GM12873 (cell line): ENCODE measurements at regions not wholly inside any gene's neighbourhood (a gene's known extent, or its start where the extent isn't known, plus 50 kb on each side); places are given as distances from the start of the nearest gene placed in this dataset.

Experiments used
- TF ChIP-seq, protein P1 (sequence below): IDR thresholded peaks from 2 replicates; pipeline ENCODE4 v1.5.1; 2012; ENCODE audit warnings: low read depth, mild to moderate bottlenecking, moderate library complexity, low read length, control low read depth; ENCODE audit not compliant: insufficient read depth; ENCODE audit errors: missing control alignments

- TF ChIP-seq, protein P1, sequence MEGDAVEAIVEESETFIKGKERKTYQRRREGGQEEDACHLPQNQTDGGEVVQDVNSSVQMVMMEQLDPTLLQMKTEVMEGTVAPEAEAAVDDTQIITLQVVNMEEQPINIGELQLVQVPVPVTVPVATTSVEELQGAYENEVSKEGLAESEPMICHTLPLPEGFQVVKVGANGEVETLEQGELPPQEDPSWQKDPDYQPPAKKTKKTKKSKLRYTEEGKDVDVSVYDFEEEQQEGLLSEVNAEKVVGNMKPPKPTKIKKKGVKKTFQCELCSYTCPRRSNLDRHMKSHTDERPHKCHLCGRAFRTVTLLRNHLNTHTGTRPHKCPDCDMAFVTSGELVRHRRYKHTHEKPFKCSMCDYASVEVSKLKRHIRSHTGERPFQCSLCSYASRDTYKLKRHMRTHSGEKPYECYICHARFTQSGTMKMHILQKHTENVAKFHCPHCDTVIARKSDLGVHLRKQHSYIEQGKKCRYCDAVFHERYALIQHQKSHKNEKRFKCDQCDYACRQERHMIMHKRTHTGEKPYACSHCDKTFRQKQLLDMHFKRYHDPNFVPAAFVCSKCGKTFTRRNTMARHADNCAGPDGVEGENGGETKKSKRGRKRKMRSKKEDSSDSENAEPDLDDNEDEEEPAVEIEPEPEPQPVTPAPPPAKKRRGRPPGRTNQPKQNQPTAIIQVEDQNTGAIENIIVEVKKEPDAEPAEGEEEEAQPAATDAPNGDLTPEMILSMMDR = no peak
Observed at GRCh38 chrX:9378980-9379696, 85.7 kb upstream of the TBL1X start.

- TF ChIP-seq, protein P1 = no peak
Observed at GRCh38 chrX:9379697-9380551, 84.9 kb upstream of the TBL1X start.

GRCh38 chrX:9383655-9384054, 81.2 kb upstream of the TBL1X start:
- TF ChIP-seq, protein P1 = no peak

DNA sequence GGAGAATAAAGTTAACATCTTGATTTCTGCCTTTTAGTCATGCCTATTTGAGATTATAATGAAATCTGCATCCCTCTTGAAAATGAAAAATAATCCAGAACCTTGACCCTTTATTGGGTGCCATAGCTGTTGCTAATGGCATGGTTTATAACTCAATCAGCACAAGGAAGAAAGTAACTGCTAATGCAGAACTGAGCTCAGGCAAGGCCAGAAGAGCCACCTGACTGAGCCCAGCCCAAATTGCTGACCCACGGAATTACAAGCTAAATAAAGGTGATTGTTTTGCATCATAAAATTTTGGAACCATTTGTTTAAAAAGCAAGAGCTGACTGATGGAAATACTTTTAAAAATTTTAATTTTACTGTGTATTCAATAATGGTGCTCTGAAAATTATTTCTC, 76.4 kb upstream of the TBL1X start:
- TF ChIP-seq, protein P1 = no peak

- TF ChIP-seq, protein P1 = no peak
Observed at GRCh38 chrX:9390121-9390520, 74.7 kb upstream of the TBL1X start.

- TF ChIP-seq, protein P1 = no peak
Observed at GRCh38 chrX:9390693-9391368, 74.0 kb upstream of the TBL1X start.

DNA sequence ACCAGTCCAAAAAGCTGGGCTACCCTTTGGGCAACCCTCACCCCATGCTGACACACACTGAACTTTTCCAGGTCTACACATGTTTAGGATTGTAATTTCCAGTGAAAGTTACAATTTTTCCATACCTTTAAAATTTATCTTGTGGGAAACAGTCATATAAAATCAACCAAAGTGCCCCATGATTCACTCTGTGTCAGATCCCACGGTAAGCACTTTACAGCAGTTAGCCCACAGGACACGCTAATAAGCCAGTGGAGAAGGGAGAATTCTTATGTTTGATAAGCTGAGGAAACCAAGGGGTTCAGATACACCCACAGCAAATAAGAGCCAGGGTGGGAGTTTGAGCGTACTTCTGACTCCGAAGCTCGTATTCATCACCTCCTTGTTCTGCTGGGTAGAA, 72.4 kb upstream of the TBL1X start:
- TF ChIP-seq, protein P1 = no peak
